ENCODE measurements at regions not wholly inside any gene's neighbourhood (a gene's known extent, or its start where the extent isn't known, plus 50 kb on each side); places are given as distances from the start of the nearest gene placed in this dataset.

DNA sequence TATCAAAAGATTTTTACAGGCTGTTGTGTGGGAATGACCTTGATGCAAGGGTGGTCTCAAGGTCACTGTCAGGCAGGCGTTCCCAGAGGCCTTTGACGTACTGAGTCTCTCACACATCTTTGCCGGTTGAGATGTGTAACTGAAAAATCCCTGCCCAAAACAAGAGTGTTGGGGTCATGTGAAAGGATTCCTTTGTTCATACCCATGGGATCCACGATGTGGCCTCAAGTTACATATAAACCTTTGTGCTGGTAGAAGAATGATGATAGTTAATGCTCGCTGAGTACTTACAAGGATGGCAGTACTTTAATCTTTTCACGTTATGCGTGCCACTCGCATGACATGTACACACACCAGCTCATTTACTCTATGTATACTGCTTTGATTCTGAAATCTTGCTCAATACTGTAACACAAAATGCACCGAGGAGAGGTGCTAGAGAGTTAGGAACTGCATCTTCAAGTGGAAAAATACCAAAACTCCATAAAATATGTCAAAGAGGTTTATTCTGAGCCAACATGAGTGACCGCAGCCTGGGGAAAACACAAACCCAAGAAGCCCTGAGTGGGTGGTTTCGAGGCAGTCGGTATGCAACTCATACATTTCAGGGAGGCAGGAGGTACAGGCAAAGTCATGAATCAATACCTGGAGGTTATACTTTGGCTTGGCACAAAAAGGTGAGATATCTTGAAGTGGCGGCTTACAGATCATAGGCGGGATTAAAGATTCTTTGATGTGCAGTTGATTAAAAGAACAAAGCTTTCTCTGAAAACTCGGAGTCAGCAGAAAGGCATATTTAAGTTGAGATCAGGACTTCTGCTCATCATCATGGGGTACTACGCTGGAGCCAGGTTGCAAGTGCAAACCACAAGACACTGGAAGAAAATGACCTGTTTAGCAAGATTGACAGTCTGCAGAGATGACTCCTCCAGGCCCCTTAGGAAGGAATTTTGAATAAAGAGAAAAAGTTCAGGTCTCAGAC, 87.4 kb upstream of the ARHGEF7 start:
- no peak for TF ChIP-seq CTCF (conservative IDR thresholded peaks at IDR 0.05)
- no peak for TF ChIP-seq EZH2 (IDR thresholded peaks at IDR 0.05; ENCODE audit: low read depth)
